GM10266 (cell line): ENCODE measurements at regions not wholly inside any gene's neighbourhood (a gene's known extent, or its start where the extent isn't known, plus 50 kb on each side); places are given as distances from the start of the nearest gene placed in this dataset.

ENCODE experiments used
- DNase-seq: peaks from one replicate; pipeline ENCODE4 v3.0.0; 2012; ENCODE audit errors: extremely low spot score
- CTCF ChIP-seq: IDR thresholded peaks from 2 replicates; pipeline ENCODE4 v1.5.1; 2012; ENCODE audit warnings: mild to moderate bottlenecking, low read depth; ENCODE audit not compliant: control insufficient read depth, insufficient read depth; ENCODE audit errors: missing control alignments

- DNase-seq: no peak
- no peak for TF ChIP-seq CTCF
Measured at GRCh38 chr7:10216462-10216861, 757.2 kb upstream of the PHF14 start.

GRCh38 chr7:10221084-10221483, 752.6 kb upstream of the PHF14 start:
- no peak for TF ChIP-seq CTCF
- DNase-seq: no peak

- DNase-seq: no peak
- TF ChIP-seq CTCF: no peak
Measured at GRCh38 chr7:10222976-10223375, 750.7 kb upstream of the PHF14 start.

DNA sequence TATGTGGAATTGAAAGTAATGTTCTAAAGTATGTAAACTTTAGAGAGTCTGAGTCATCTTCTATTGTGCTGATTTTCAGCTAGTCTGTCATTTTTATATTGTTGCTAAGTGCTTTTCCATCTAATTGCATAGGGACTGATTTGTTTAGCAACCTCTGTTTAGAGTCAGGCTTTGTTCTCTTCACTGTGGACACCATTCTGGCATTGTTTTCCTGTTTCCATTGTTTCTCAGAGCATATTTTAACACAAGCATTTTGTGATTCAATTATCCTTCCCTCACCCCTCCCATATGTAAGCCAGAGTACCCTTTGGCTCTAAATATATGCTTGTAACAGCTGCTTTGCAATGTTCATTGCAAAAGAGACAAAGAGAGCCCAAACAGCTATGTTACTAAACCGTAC, 748.4 kb upstream of the PHF14 start:
- DNase-seq: no peak
- TF ChIP-seq CTCF: no peak

GRCh38 chr7:10237306-10237705, 736.4 kb upstream of the PHF14 start:
- TF ChIP-seq CTCF: no peak
- DNase-seq: no peak

DNA sequence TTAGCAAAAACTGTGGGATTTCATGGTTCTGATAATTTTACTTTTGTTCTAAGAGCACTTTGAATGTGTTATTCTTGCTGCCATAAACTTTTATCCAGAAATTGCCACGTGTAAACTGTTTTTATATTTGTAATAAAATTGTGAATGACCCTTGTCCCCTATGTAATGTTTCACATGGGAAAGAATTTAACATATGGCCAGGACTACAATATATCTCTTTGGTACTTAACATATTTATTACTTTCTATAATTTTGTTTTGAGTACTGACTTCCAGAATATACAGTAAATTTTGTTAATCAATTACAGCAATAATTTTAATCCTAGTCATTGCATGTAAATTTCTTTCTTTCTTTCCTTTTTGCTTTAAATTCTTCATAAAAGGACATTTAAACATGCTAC, 735.0 kb upstream of the PHF14 start:
- no peak for TF ChIP-seq CTCF
- DNase-seq: no peak

GRCh38 chr7:10239695-10240345, 733.9 kb upstream of the PHF14 start:
- no peak for DNase-seq
- TF ChIP-seq CTCF: no peak
